ENCODE measurements at regions not wholly inside any gene's neighbourhood (a gene's known extent, or its start where the extent isn't known, plus 50 kb on each side); places are given as distances from the start of the nearest gene placed in this dataset.

- DNase-seq = no peak
- Histone ChIP-seq H3K9ac (ENCODE audit: low read length) (no peak overlapping the region), H4K20me1 (ENCODE audit: control insufficient read depth, insufficient read depth, low read length, poor library complexity, severe bottlenecking) (no peaks in the 10 kb centered on the region), H3K9me3 (ENCODE audit: control extremely low read depth in 1 of 3, control insufficient read depth in 2 of 3, insufficient read depth in 1 of 3, low read length in 2 of 3) (peaks cover 0 to 25% (median 11%) of the 10 kb centered on the region in 3 donors), H3K36me3 (replicated peaks in 1 of 2; ENCODE audit: control extremely low read depth in 1 of 2, control insufficient read depth in 1 of 2, extremely low read depth in 1 of 2, insufficient read depth in 2 of 2, low read length in 1 of 2) (no peaks in the 10 kb centered on the region), H3K79me2 (ENCODE audit: control insufficient read depth, insufficient read depth, low read length) (no peaks in the 10 kb centered on the region), H3K27ac (ENCODE audit: low read length in 2 of 2) (no peak overlapping the region), H3K4me3 (ENCODE audit: control extremely low read depth in 1 of 5, extremely low read depth in 1 of 5, insufficient read depth in 1 of 5, low read depth in 2 of 5, low read length in 4 of 5) (no peak overlapping the region), H3K4me1 (ENCODE audit: control insufficient read depth in 2 of 2, insufficient read depth in 2 of 2, low read length in 2 of 2) (no peaks in the 10 kb centered on the region), H3K27me3 (replicated peaks in 1 of 4; ENCODE audit: control extremely low read depth in 1 of 4, control insufficient read depth in 3 of 4, insufficient read depth in 4 of 4, low read length in 3 of 4) (no peaks in the 10 kb centered on the region), H3K4me2 (replicated peaks; ENCODE audit: low read depth, low read length, poor library complexity, severe bottlenecking) (no peak overlapping the region), H2AFZ (ENCODE audit: insufficient read depth, low read depth, low read length, poor library complexity, severe bottlenecking) (no peak overlapping the region)
- ChIA-PET POLR2A (no interaction called here), CTCF (no interaction called here)
- H3K4me1 Mint-ChIP-seq = no peaks in the 10 kb centered on the region
- no peak overlapping the region for H3K27ac Mint-ChIP-seq
- H3K4me3 Mint-ChIP-seq = no peak overlapping the region
- ATAC-seq (ENCODE audit: low read depth) = no peak
- H3K27me3 Mint-ChIP-seq = no peaks in the 10 kb centered on the region
- TF ChIP-seq CTCF (IDR thresholded peaks at IDR 0.05) (no peak), EZH2 (IDR thresholded peaks at IDR 0.05; ENCODE audit: borderline replicate concordance, insufficient read depth, low read depth, low read length, poor library complexity, severe bottlenecking) (no peak)
- H3K9me3 Mint-ChIP-seq (ENCODE audit: insufficient read depth) = peaks cover 12% of the 10 kb centered on the region
- intact Hi-C loops (cut with micrococcal nuclease) = no loop called here
- WGBS (ENCODE audit: insufficient coverage) = no CpG with 5 or more reads among the region's 2 CpGs
These were observed 159.4 kb downstream of the CRLF2 start for GRCh38 chrX:1053072-1053471.

- Mint-ChIP-seq H3K9me3 (ENCODE audit: insufficient read depth) (peaks cover 11% of the 10 kb centered on the region), H3K27me3 (no peaks in the 10 kb centered on the region), H3K27ac (no peak overlapping the region), H3K4me3 (no peak overlapping the region), H3K4me1 (no peaks in the 10 kb centered on the region)
- no peaks in the 10 kb centered on the region for H3K79me2 ChIP-seq (ENCODE audit: control insufficient read depth, insufficient read depth, low read length)
- no peak overlapping the region for H3K4me2 ChIP-seq (replicated peaks; ENCODE audit: low read depth, low read length, poor library complexity, severe bottlenecking)
- no peak for ATAC-seq (ENCODE audit: low read depth)
- no peak for TF ChIP-seq EZH2 (IDR thresholded peaks at IDR 0.05; ENCODE audit: borderline replicate concordance, insufficient read depth, low read depth, low read length, poor library complexity, severe bottlenecking)
- TF ChIP-seq CTCF (IDR thresholded peaks at IDR 0.05) = no peak
- H3K4me1 ChIP-seq (ENCODE audit: control insufficient read depth in 2 of 2, insufficient read depth in 2 of 2, low read length in 2 of 2) = no peaks in the 10 kb centered on the region
- no peak for DNase-seq
- ChIA-PET POLR2A (no interaction called here), CTCF (no interaction called here)
- peaks cover 0 to 25% (median 11%) of the 10 kb centered on the region in 3 donors for H3K9me3 ChIP-seq (ENCODE audit: control extremely low read depth in 1 of 3, control insufficient read depth in 2 of 3, insufficient read depth in 1 of 3, low read length in 2 of 3)
- H3K4me3 ChIP-seq (ENCODE audit: control extremely low read depth in 1 of 5, extremely low read depth in 1 of 5, insufficient read depth in 1 of 5, low read depth in 2 of 5, low read length in 4 of 5) = no peak overlapping the region
- H3K27me3 ChIP-seq (replicated peaks in 1 of 4; ENCODE audit: control extremely low read depth in 1 of 4, control insufficient read depth in 3 of 4, insufficient read depth in 4 of 4, low read length in 3 of 4) = no peaks in the 10 kb centered on the region
- no peak overlapping the region for H2AFZ ChIP-seq (ENCODE audit: insufficient read depth, low read depth, low read length, poor library complexity, severe bottlenecking)
- 80% methylated on average over 1 of the region's 3 CpGs for WGBS (ENCODE audit: insufficient coverage)
- no peaks in the 10 kb centered on the region for H4K20me1 ChIP-seq (ENCODE audit: control insufficient read depth, insufficient read depth, low read length, poor library complexity, severe bottlenecking)
- no peak overlapping the region for H3K27ac ChIP-seq (ENCODE audit: low read length in 2 of 2)
- H3K36me3 ChIP-seq (replicated peaks in 1 of 2; ENCODE audit: control extremely low read depth in 1 of 2, control insufficient read depth in 1 of 2, extremely low read depth in 1 of 2, insufficient read depth in 2 of 2, low read length in 1 of 2) = no peaks in the 10 kb centered on the region
- intact Hi-C loops (cut with micrococcal nuclease) = no loop called here
- no peak overlapping the region for H3K9ac ChIP-seq (ENCODE audit: low read length)
These were observed 160.4 kb downstream of the CRLF2 start for GRCh38 chrX:1052021-1052420.
